GM12872 (cell line): ENCODE measurements at regions not wholly inside any gene's neighbourhood (a gene's known extent, or its start where the extent isn't known, plus 50 kb on each side); places are given as distances from the start of the nearest gene placed in this dataset.

Experiments used
- TF ChIP-seq, protein P1 (sequence below): IDR thresholded peaks from 3 replicates; pipeline ENCODE4 v1.5.1; 2011; ENCODE audit warnings: low read depth, mild to moderate bottlenecking, low read length, moderate library complexity; ENCODE audit not compliant: insufficient read depth

DNA sequence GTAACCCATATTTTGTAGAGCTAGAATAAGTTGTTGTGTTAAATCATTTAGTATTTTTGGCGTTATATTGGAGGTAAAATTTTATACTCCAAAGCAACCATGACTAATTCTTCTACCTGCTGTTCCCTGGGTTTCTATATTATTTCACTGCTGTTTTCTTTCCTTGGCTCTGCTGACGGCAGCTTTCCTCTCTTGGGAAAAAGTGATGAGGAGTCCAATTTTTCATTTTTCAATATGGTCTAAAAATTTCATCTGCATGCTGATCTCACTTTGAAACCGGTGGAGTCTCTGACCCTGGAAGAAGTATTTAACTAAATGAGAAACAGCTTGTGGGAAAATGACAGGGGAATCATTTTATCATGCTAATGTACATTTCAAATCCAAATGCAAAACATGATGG is 110.2 kb downstream of the IFI44 start:
- TF ChIP-seq, protein P1, sequence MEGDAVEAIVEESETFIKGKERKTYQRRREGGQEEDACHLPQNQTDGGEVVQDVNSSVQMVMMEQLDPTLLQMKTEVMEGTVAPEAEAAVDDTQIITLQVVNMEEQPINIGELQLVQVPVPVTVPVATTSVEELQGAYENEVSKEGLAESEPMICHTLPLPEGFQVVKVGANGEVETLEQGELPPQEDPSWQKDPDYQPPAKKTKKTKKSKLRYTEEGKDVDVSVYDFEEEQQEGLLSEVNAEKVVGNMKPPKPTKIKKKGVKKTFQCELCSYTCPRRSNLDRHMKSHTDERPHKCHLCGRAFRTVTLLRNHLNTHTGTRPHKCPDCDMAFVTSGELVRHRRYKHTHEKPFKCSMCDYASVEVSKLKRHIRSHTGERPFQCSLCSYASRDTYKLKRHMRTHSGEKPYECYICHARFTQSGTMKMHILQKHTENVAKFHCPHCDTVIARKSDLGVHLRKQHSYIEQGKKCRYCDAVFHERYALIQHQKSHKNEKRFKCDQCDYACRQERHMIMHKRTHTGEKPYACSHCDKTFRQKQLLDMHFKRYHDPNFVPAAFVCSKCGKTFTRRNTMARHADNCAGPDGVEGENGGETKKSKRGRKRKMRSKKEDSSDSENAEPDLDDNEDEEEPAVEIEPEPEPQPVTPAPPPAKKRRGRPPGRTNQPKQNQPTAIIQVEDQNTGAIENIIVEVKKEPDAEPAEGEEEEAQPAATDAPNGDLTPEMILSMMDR, result no peak

DNA sequence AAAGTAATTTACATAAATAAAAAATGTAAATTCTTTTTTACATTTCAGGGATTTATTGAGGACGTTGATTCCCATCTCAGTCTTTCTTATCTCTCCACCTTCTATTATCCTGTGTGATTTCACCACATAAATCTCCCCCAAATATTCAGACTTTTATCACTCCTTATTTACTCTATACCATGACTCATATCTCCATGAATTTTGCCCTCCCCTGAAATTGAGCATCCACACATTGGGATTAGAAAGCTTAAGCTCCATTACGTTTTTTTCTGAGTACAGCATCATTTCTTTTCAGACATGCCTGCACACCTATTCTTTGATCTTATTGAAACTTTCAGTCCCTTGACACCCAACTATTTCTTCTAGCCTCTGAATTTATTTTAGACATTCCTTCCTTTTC is 111.2 kb downstream of the IFI44 start:
- TF ChIP-seq, protein P1, result no peak

DNA sequence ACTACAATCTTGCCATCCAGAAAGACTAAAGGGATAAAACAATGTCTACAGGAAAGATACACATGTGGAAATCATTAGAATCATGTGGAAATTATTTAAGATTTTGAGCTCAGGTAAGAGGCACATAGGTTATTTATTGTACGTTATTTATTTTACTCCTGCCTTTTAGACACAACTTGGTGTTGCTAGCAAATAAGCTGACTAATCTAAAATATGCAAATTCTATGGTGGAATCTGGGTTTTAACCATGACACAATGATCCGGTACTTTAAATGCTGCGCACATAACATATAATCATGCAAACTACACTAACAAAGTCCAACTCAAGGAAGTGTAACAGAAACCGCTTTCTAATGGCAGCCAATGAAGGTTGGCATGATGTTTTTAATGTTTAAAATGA is 112.5 kb downstream of the IFI44 start:
- TF ChIP-seq, protein P1, result no peak

DNA sequence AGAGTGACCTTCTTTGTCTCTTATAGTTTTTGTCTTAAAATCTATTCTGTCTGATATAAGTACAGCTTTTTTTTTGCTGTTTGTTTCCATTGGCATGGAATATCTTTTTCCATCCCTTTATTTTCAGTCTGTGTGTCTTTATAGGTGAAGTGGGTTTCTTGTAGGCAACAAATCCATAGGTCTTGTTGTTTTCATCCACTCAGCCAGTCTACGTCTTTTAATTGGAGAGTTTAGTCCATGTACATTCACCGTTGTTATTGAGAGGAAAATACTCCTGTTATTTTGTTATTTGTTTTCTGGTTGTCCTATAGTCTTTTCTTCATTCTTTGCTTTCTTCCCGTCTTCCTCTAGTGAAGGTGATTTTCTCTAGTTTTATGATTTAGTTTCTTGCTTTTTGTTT is 115.9 kb downstream of the IFI44 start:
- TF ChIP-seq, protein P1, result no peak

DNA sequence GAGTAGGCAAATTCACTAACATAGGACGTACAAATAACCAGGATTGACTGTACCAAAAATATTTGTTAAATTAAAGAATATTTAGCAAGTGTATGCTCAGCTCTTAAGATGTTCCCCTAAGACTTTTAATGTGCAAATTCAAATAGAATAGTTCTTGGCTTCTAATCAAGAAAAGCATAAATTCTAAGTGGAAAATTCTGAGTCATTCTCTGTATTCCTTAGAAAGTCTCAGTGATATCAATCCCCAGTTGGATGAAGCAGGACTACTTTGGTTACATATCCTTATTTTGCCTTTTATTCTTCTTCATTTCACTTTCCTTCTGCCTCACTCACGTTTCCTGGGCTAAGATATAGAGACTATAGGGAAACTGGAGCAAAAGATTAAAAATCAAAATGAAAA is 130.2 kb downstream of the IFI44 start:
- TF ChIP-seq, protein P1, result no peak

DNA sequence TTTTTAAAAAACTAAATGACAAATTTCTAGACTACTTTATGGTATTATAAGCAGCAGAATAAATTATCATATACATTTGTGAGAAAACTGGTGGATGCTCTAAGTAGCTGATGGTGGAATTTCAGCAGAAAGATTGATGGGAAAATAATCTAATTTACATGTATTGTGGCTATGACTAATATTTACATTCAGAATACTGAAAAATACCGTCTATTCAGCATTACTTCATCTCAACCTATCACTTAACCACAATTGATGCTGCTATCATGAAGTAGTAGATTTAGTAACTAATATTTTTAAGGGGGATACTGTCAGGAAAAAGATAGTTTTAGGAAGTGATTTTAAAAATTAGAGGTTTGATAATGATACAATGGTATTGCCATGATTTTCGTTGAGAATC is 137.9 kb downstream of the IFI44 start:
- TF ChIP-seq, protein P1, result no peak

DNA sequence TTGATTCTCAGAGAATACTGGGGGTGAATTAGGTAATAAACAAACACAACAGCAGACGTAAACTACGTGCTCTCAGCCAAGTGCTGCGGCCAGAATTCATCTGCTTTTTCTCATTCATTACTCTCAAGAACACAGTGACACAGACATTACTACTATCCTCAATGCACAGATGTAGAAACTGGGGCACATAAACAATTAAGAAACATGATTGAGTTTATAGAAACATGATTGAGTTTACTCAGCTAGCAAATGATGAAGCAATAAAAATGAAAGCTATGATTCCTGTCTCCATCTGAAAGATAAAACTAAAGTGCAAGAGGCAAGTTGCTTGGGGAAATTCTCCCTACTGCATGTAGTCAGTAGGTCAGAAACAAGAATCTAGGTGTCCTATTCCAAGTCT is 140.5 kb downstream of the IFI44 start:
- TF ChIP-seq, protein P1, result no peak

DNA sequence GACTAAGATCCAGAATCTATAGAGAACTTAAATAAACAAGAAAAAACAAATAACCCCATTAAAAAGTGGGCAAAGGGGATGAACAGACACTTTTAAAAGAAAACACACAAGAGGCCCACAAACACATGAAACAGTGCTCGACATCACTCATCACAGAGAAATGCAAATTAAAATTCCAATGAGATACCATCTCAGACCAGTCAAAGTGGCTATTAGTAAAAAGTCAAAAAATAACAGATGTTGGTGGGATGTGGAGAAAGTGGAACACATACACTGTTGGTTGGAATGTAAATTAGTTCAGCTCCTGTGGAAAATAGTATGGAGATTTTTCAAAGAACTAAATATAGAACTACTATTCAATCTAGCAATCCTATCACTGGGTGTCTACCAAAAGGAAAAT is 143.1 kb downstream of the IFI44 start:
- TF ChIP-seq, protein P1, result no peak
